Spinal cord (tissue), 9 donors: ENCODE measurements at regions not wholly inside any gene's neighbourhood (a gene's known extent, or its start where the extent isn't known, plus 50 kb on each side); places are given as distances from the start of the nearest gene placed in this dataset.

Experiments used
- DNase-seq, 6 donors: peaks; one replicate each; pipeline versions ENCODE4 v3.0.0 to v3.0.0-alpha.2; 2013 to 2015; ENCODE audit warnings: low spot score in 6 of 6, low read depth in 4 of 6
- H3K27ac ChIP-seq: one replicate; pipeline ENCODE4 v1.5.1; 2013; ENCODE audit warnings: low read depth, low read length, control low read depth
- H3K27me3 ChIP-seq: one replicate; pipeline ENCODE4 v1.6.1; 2013; ENCODE audit warnings: low read length; ENCODE audit not compliant: control insufficient read depth, insufficient read depth
- H3K36me3 ChIP-seq: one replicate; pipeline ENCODE4 v1.6.1; 2013; ENCODE audit warnings: low read length; ENCODE audit not compliant: control insufficient read depth, insufficient read depth
- H3K4me1 ChIP-seq: one replicate; pipeline ENCODE4 v1.6.1; 2013; ENCODE audit warnings: low read length; ENCODE audit not compliant: control insufficient read depth, insufficient read depth
- H3K4me3 ChIP-seq: one replicate; pipeline ENCODE4 v1.5.1; 2013; ENCODE audit warnings: low read depth, low read length, control low read depth
- H3K9me3 ChIP-seq: one replicate; pipeline ENCODE4 v1.6.1; 2013; ENCODE audit warnings: low read length; ENCODE audit not compliant: control insufficient read depth, insufficient read depth
- WGBS: methylation state at CpG from one replicate; pipeline ENCODE4 v1.1.5; 2013; ENCODE audit warnings: missing lambda C conversion rate; ENCODE audit not compliant: insufficient coverage; 5-methylcytosine and 5-hydroxymethylcytosine counted together
- donor health status: healthy.

DNA sequence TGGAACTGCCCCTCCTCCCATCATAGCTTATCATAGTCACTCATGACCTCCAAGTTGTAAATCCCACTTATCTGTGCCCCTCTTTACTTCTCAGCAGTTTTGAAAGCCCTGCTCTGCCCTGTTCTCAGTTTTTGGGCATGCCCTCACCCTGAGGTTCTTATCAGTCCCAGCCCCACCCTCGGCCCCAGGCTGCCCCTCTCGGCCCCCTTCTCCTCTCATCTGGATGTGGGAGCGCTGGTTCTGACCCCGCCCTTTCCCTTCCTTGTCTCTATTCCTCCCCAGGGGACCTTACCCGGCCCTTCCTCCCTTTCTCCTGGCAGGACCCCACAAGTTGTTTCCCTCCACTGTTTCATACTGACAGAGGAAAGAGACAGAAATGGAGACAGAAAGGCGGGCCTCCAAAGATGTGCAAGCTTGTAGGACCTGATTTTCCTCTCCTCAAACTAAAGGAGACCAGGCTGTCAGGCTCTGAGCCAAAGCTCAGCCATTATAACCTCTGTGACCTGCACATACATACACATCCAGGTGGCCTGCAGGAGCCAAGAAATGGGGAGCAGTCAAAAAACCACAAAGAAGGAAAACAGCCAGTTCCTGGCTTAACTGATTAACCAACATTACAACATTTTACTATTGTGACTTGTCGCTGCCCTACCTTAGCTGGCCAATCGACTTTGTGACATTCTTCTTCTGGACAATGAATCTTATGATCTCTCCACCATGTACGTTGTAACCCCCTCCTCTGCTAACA, 171.0 kb upstream of the HS6ST1 start:
- Histone ChIP-seq H3K27ac (no peak overlapping the region), H3K9me3 (no peaks in the 10 kb centered on the region), H3K27me3 (no peaks in the 10 kb centered on the region), H3K4me1 (peaks cover 23% of the 10 kb centered on the region), H3K36me3 (no peaks in the 10 kb centered on the region), H3K4me3 (no peak overlapping the region)
- 77% methylated on average over 4 of the region's 9 CpGs for WGBS
- no peak for DNase-seq

DNA sequence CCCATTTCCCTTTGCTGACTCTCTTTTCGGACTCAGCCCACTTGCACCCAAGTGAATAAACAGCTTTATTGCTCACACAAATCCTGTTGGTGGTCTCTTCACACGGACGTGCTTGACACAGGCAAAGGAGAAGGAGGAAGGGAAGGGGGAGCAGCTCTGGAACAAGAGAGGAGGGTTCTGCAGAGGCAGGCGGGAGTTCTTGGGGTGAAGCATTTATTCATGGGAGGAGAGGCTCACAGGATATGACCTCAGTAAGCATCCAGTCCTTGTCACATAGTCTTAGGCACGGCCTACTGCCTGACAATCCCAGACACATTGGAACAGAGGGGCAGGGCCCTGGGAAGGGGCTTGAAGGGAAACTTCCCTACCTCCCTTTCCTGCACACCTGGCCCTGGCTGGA, 171.7 kb upstream of the HS6ST1 start:
- DNase-seq: no peak
- Histone ChIP-seq H3K27me3 (no peaks in the 10 kb centered on the region), H3K36me3 (no peaks in the 10 kb centered on the region), H3K27ac (no peak overlapping the region), H3K9me3 (no peaks in the 10 kb centered on the region), H3K4me3 (no peak overlapping the region), H3K4me1 (peaks cover 28% of the 10 kb centered on the region)
- 72% methylated on average over 3 of the region's 5 CpGs for WGBS

DNA sequence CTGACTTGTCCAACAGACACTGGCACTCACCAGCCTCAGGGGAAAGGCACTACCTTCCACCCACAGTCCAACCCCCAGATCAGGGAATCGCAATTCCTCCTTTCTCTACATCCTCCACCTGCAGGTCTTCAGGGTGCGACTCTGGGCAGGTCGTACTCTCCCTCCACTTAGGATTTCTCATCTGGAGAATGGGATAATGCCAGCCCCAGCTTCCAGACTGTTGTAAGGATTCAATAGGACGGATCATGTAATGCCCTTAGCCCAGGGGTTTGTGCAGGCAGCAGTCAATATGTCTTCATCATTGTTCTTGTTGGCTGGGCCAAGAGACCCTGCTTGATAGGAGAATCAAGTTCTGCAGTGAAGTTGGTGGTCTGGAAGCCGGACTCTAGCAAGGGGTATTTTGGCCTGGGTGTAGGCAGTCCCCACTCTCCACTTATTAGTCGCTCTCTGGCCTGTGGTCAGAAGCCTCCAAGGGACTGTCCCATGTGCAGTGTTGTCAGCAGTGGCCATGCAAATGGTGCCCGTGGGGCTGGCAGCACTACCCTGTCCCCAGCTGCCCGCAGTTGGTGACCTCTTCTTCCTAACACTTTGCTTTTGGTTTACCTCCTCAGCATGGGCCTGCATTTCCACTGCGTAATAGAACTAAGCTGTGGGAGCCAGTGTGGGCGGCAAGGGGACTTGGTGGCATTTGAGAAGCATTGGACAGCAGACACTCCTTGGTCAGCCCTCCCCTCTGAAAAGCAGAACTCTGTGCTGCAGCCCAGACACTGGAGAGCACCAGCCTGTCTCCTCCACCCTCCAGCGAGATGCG, 172.4 kb upstream of the HS6ST1 start:
- 85% methylated on average over 11 of the region's 12 CpGs for WGBS
- peaks cover 28% of the 10 kb centered on the region for H3K4me1 ChIP-seq
- H3K27ac ChIP-seq: no peak overlapping the region
- no peak overlapping the region for H3K4me3 ChIP-seq
- H3K9me3 ChIP-seq: no peaks in the 10 kb centered on the region
- H3K27me3 ChIP-seq: no peaks in the 10 kb centered on the region
- DNase-seq: no peak
- H3K36me3 ChIP-seq: no peaks in the 10 kb centered on the region

DNA sequence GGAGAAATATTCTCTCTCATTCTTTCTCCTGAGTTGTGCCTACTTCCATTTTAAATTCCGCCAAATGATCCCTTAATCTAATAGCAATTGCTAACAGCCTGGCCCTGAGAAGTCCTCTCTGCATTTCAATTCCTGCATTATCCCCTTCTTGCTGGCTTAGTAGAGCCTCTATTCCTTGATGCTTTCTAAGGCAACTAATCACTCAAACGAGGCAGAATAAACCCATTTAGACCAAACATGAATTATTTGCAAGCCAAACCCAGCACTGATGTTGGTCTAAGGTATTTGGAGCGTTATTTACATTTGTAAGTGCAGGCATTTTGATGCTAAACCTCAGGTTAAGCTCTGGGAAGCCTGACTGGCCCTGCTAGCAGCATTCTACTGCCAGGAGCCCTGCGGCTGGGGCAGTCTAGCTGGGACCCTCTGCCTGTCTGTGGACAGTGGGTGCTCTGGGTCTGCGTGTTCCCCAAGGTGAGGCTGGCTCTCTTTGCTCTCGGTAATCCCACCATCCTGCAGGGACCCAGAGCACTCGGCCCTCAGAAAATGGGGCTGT, 173.1 kb upstream of the HS6ST1 start:
- DNase-seq: peak in 2 of 6 donors; percentile 17 to 62
- peaks cover 28% of the 10 kb centered on the region for H3K4me1 ChIP-seq
- H3K4me3 ChIP-seq: no peak overlapping the region
- WGBS: 85% methylated on average over 6 of the region's 7 CpGs
- no peak overlapping the region for H3K27ac ChIP-seq
- no peaks in the 10 kb centered on the region for H3K36me3 ChIP-seq
- H3K27me3 ChIP-seq: no peaks in the 10 kb centered on the region
- H3K9me3 ChIP-seq: no peaks in the 10 kb centered on the region

DNA sequence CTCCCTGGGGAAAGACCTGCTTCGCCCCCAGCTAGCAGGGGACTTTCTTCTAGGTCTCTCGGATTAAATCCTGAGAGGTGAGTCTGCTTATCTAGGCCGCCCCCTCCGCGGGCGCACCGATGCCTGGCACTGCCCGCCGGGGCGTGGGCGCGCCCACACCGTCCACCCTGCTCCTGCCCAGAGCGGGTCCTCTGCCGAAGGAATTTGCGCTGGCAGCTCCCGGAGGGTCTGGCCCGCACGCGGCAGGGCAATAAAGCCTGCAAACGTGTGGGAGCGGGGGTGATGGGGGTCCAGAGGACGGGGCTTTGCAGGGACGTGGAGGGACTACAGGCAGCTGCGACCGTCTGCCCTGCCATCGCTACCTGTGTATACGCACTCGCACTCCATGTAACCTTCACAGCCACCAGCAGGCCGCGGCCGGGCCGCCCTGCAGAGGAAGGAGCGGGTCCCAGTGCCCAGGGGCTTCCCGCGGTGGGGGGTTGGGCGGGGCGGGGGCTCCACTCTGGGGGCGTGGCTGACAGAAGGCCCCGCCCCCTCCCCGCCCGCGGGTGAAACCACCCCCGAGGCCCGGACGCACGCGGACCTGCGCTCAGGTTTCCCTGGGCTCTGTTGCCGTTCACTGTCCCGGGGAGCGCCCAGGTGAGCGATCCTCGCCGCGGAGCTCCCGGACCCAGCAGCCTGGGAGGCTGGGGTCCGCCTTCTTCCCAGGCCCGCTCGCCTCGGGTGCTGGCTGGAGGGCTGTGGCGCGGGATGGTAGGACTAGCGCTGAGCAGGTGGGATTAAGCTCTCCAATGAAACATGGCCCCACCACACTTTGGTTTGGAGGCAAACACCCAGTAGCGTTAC, 174.5 kb upstream of the HS6ST1 start:
- Histone ChIP-seq H3K4me1 (peaks cover 28% of the 10 kb centered on the region), H3K36me3 (no peaks in the 10 kb centered on the region), H3K27ac (no peak overlapping the region), H3K4me3 (no peak overlapping the region), H3K9me3 (no peaks in the 10 kb centered on the region), H3K27me3 (no peaks in the 10 kb centered on the region)
- 67% methylated on average over 54 of the region's 65 CpGs for WGBS
- DNase-seq: no peak

DNA sequence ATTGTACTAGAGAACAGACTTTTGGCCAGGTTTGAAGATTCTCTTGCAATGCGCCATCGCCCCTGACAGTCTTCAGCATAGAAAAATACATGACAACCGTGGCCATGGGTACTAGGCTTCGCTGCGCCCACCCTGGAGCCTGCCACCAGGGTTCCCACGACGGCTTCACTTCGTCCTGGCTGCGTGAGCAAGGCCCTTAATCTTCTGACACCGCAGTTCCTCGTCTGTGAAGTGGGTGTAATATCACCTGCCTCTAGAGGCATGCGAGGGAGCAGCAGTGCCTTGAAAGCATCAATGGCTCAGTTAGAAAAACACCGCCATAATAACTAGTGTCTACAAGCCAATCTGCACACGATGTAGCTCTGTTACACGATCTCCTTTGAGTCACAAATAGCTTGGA, 175.2 kb upstream of the HS6ST1 start:
- 84% methylated on average over 14 of the region's 15 CpGs for WGBS
- no peak overlapping the region for H3K27ac ChIP-seq
- H3K27me3 ChIP-seq: no peaks in the 10 kb centered on the region
- H3K9me3 ChIP-seq: no peaks in the 10 kb centered on the region
- H3K4me1 ChIP-seq: peaks cover 28% of the 10 kb centered on the region
- no peaks in the 10 kb centered on the region for H3K36me3 ChIP-seq
- no peak overlapping the region for H3K4me3 ChIP-seq
- DNase-seq: no peak

DNA sequence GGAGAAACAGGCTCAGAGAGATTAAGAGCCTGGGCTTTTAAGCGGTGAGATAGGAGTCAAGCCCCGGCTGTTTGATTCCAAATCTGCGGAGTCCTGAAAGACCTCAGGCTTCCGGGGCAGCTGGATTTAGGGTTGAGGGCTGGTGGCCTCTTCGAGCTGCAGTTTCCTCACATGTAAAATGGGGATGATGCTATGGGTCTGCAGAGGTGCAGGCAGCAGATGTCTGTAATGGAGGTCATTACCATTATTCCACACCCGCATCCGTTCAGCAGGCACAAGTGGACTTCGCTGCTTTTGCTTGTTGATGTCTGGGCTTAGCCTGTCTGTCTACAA, 175.6 kb upstream of the HS6ST1 start:
- WGBS: 72% methylated on average over 7 of the region's 8 CpGs

DNA sequence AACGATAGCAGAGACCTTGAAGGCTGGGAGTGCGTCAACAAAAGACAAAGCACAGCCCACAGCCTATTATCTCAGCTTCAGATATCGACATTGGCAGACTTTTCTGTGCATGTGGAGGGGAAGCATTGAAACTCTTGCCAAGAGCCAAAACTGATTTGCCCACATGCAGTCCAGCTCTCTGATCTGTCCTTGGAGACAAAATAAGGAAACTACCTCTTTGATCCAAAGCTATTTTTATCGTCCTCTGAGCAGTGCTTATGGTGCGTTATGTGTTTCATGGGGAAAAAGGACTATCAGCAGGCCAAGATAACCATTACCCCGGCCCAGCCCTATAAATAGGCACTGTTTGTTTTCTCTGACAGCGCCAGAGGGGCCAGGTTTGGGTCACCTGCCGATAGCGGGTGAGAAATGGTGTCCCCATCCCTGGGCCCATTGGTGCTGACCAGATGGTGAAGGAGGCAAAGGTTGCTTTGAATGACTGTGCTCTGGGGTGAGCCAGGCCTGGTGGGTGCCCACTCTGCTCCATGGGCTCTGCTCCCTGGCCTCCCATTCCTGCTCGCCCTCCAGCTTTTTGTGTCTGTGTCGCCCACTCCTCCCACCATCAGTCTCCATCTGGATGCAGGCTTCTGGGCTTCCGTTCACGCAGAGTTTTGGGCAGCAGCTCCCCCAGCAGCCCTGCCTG, 176.1 kb upstream of the HS6ST1 start:
- 71% methylated on average over 4 of the region's 13 CpGs for WGBS
- H3K4me1 ChIP-seq: peaks cover 28% of the 10 kb centered on the region
- H3K27ac ChIP-seq: peak overlapping the region; percentile 2
- H3K27me3 ChIP-seq: no peaks in the 10 kb centered on the region
- H3K36me3 ChIP-seq: no peaks in the 10 kb centered on the region
- H3K9me3 ChIP-seq: no peaks in the 10 kb centered on the region
- DNase-seq: peak in 2 of 6 donors; percentile 69 to 83
- H3K4me3 ChIP-seq: no peak overlapping the region

More for the DNA sequence above, 175.6 kb upstream of the HS6ST1 start:
- Histone ChIP-seq H3K36me3 (no peaks in the 10 kb centered on the region), H3K9me3 (no peaks in the 10 kb centered on the region), H3K4me1 (peaks cover 28% of the 10 kb centered on the region), H3K27me3 (no peaks in the 10 kb centered on the region), H3K4me3 (no peak overlapping the region), H3K27ac (no peak overlapping the region)
- no peak for DNase-seq

DNA sequence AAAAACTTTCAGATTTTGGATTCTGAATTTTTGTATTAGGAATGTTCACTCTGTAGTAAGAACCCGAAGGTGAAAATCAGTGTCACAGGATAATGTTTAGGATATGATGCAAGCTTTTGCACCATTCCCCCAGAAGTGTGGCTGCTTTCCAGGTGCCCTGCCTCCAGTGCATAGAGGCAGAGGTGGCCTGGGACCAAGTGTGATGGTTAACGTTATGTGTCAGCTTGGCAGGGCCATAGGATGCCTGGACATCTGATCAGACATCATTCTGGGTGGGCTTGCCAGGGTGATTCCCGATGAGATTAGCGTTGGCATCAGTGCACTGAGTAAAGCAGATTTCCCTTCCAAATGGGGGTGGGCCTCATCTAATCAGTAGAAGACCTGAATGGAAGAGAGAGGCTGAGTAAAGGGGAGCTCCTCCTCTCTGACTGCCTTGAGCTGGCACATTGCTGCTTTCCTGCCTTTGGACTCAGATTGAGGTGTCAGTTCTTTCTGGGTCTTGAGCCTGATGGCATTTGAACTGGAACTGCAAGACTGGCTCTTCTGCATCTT, 177.4 kb upstream of the HS6ST1 start:
- no peak for DNase-seq
- Histone ChIP-seq H3K27me3 (no peaks in the 10 kb centered on the region), H3K27ac (no peak overlapping the region), H3K9me3 (no peaks in the 10 kb centered on the region), H3K4me1 (peaks cover 28% of the 10 kb centered on the region), H3K4me3 (no peak overlapping the region), H3K36me3 (no peaks in the 10 kb centered on the region)
- 93% methylated on average over 4 of the region's 4 CpGs for WGBS
